ENCODE measurements at regions not wholly inside any gene's neighbourhood (a gene's known extent, or its start where the extent isn't known, plus 50 kb on each side); places are given as distances from the start of the nearest gene placed in this dataset.
"Not testable (repeated sequence)": the region's sequence is repeated elsewhere in the genome, so short reads cannot be mapped to it uniquely, and the experiment has no call there.

DNA sequence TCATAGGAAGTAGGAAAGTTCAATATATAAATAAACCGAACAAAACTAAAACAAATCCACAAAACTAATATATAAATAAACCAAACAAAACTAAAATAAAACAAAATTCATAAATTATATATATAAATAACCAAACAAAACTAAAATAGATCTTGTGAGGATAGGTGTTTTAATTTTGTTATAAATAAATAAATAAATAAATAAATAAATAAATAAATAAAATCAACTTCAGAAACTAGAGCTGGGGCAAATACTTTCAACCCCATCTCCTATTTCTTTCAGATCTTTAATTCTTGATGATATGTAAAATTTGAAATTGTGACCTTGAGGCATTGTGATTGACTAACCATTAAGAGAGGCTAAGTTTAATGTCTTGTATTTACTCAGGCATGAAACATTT, 416.1 kb downstream of the SAMD5 start:
- DNase-seq: no peak

DNA sequence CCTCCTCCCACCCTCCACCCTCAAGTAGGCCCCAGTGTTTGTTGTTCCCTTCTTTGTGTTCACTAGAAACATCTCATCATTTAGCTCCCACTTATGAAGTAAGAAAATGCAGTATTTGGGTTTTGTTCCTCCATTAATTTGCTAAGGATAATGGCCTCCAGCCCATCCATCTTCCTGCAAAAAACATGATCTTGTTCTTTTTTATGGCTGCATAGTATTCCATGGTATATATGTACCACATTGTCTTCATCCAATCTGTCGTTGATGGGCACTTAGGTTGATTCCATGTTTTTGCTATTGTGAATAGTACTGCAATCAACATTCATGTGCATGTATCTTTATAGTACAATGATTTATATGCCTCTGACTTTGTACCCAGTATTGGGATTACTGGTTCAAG, 416.8 kb upstream of the SASH1 start:
- no peak for DNase-seq

DNA sequence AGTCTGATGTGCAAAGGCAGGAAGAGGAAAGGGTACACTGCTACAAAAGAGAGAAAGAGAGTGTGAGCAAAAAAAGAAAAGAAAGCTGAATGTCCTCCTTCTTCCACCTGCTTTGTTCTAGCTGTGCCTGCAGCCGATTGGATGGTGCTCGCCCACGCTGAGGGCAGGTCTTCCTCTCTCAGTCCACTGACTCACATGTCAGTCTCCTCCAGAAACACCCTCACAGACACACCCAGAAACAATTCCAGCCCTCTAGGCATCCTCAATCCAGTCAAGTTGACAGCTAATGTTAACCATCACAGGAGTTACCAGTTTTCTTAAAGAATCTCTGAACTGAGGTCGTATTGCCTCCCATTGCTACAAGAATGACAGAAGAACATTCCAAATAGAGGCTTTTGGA, 411.9 kb upstream of the SASH1 start:
- DNase-seq: no peak

DNA sequence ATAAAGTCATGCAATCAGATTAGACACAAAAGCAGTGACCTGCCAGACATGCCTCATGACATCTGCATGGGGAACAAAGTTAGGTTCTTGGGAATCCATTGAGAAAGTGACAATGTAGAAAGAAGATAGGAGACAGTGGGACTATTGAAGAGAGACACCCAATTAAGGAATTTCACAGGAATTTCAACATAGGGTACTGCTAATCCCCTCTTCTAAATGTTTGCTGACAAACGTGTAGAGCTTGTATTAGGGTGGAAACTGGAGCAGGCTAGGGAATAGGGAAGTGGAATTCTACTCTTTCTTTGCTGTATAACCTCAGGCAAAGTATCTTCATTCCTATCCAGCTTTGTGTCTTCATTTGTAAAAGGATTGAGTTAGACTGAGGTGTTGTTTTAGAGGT, 409.4 kb upstream of the SASH1 start:
- no peak for DNase-seq

DNA sequence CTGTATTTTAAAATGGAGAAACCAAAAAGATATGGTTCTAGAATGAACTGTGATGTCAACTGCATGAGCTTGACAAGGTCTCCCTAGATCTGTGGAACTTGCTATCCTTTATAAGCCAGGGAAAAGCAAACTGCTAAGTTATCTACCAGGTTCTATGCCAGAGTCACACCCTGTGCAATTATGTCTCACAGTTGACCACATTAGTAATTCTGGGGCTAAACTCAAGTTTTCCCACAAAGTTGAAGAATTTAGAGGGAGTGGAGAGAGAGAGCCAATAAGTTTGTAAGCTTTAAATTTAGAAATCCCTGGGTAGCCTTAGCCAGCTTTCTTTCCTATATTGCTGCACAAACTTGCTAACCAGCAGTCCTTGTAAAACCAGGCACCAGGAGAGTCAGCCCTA, 407.0 kb upstream of the SASH1 start:
- DNase-seq: no peak

DNA sequence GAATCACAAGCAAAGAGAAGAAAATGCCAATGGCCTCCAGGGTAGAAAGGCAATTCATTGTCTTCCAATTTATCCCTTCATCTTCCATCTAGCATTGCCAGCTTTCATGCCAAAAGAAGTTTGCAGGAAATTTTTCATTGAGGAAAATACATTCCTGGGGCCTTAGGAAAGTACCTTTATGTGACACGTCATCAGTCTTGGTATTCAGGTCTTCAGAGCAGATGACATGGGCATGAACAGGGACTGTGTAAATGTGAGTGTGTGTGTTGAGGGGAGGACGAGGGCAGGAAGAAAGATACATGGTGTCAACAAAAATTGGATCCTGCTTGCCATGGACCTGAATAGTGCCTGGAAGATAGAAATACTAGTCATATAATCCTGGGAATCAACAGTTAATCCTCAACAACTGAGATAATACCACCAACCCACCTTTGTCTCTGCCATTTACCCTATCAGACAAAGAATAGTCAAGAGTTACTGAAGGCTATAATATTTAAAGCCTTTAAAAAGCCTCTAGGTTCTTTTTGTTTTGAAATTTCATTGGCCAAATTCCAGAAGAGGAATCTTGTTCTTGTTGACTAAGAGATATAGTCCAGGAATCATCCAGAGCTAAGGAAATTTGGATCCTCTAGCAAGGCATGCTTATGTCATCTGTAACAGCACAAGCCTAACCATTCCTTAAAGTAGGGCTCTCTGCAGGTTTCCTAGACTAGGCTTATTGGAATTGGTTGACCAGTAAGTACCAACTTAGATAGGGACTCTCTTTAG, 405.8 kb upstream of the SASH1 start:
- no peak for DNase-seq

DNA sequence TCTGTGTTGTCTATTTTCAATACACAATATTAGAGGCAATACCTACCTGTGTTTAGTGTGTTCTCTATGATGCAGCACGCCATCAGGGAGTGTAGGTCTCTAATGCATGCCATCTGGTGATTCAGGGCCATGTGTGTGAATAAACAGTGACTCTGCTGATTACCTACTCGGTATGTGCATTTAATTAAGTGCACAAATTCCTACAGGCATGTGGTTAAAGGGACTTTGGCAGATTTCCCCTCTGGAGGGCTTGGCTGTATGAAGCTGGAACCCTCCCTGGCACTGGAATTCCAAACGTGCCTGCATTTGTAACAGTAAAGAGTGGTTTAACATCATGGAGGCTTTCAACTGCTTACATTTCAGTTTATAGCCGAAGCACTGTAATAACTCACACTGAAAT, 401.5 kb upstream of the SASH1 start:
- no peak for DNase-seq

DNA sequence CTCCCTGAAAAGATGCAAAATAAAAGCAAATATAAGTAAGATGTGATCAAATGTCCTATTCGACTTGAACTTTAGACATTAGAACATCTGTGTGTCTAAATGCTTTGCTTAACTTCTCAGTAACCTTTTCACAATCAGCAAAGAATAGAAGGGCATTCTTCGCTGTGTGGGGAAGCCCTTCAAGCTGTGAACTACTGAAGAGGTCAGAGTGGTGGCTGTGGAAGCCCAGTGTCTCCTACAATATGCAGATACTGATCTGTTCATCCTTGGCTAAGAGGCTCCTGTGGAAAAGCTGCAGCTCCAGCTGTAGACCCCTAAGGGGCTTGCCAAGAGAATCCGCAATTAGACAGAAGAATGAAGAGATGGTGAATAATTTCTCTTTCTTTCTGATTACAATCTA, 400.3 kb upstream of the SASH1 start:
- no peak for DNase-seq

DNA sequence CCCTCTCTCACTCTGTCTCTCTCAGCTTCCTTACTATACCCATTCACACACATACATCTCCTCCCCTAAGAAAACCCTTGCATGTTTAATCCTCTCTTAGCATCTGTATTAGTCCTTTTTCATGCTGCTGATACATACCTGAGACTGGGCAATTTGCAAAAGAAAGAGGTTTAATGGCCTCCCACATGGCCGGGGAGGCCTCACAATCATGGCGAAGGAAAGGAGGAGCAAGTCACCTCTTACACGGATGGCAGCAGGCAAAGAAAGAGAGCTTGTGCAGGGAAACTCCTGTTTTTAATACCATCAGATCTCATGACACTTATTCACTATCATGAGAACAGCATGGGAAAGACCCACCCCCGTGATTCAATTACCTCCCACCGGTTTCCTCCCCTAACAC, 398.5 kb upstream of the SASH1 start:
- no peak for DNase-seq

DNA sequence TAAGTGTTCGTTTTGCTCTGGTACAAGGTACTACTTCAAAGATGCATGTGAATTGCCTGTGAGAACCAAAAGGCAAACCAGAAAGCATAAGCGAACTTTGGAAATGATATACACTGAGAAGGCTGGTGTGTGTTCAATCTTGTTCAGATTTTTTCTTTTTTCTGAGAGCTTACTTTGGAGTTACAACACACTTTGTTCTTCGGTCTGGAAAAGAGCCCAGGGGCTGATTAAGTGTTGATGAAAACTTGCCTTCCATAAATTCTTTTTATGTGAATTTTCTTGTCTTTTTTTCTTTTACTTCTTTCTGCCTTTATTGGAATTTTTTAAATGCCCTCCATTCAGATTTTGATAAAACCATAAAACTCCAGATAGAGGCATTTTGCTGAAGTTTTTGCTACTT, 395.1 kb upstream of the SASH1 start:
- no peak for DNase-seq

DNA sequence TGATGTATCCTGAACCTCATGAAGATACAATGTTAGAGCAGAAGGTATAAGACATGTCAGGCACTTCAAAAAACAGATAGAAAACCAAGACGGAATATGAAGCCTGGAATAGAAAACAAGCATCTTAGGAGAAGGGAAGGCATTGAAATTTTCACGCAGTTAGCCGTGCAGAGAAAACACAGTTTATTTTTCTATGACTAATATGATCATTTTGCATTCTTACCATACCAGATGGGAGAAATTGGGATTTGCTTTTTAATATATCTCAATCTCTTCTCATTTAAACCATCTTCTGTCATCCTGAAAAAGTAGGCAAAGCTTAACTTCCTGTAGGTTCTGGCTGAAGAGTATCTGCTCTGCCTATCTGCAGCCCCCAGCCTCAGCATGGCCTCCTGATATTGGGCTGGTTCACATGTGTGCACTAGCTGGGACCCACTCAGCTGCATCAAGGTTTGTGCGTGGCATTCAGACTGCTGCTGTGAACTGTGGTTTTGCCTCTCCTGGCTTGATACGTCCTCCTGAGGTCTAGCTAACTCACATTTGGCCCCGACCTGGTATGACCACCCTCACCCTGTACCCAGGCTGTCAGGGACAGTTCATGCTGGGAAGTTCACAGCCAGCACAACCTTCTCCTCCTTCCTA, 392.5 kb upstream of the SASH1 start:
- DNase-seq: no peak

DNA sequence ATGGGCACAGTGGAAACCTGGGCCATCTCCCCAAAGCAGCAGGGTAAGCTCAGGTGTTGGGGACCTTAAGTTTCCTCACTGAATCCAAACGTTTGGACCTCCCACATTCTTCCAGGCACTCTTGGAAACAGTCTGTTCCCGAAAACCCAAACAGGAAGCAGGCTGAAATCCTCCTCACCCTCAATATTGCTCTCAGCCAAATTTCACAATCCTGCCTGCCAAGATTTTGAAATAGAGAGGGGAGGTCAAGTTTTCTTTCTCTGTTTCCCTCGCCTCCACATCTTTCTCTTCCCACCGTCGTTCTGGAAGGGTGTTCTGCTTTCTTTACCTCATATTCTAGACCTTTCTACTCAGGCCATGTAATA, 392.0 kb upstream of the SASH1 start:
- no peak for DNase-seq

DNA sequence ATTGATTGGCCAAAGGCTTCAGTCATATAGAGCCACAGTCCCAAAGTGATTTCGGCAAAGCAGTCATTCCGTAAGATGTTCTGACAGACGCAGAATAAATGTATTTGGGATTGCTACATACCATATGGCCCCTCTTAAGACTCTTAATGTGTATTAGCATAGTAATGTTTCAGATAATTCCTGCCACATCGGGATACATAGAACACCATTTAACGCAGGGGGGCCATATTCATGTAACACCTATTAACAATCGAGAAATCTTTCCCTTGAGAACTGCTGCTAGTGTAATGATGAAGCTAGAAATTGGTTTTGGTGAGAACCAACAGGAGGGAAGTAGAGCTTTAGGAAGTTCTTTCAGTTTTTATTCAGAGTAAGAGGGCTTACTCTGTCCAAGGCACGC, 390.9 kb upstream of the SASH1 start:
- no peak for DNase-seq

DNA sequence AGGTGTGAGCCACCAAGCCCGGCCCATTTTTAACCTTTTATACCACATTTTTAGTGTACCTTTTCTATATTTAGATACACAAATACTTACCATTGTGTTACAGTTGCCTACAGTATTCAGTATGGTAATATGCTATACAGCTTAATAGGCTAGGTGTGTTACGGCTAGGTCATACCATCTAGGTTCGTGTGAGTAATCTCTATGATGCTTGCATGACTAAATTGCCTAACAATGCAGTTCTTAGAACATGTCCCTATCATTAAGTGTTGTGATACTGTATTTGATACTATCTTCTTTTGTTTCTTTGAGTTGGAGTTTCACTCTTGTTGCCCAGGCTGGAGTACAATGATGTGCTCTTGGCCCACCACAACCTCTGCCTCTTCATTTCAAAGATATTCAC, 387.7 kb upstream of the SASH1 start:
- DNase-seq: no peak

DNA sequence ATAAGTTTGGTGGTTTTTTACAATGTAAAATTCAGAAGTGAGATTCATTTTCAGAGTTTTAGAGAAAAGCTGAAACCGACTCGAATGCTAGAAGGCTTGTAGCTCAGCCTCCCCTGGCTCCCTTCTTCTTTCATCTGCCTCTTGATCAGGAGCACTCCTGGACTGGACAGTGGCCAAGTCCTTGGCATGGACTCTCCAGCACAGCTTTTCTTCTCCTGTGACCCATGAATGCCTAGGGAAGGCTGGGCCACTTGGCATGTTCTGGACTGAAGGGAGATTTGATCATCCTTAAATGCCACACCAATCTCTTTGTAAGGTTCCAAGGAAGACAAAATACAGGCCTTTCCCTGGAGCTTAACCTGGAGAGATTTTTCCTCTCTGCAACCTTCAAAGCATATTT, 384.0 kb upstream of the SASH1 start:
- no peak for DNase-seq

DNA sequence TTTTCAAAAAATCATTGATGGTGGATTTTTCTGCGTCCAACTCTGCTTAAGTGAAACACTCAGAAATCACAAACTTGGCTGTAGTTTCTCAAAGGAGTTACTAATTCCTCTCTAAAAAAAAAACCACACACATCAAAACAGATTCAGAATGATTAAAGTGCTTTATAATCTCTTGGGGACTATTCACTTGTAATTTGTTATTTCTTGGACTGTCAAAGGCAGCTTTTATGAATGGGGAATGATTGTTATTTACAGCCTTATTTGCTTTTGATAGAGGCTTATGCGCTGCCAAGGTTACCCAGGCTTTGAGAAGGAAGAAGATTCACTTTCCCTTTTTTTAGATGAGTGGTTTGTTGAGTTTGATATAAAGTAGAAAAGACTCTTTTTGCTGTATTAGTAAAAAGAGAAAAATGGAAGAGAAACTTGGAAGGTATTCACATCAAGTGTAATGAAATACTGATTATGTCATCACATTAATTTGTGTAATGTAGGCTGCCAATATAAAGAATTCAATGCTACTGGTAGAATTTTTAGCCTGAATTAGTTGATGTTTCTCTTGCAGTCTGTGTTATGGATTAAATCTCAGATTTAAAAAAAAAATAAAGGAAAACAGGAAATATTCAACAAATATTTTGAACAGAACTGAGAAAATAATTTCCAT, 381.0 kb upstream of the SASH1 start:
- no peak for DNase-seq

DNA sequence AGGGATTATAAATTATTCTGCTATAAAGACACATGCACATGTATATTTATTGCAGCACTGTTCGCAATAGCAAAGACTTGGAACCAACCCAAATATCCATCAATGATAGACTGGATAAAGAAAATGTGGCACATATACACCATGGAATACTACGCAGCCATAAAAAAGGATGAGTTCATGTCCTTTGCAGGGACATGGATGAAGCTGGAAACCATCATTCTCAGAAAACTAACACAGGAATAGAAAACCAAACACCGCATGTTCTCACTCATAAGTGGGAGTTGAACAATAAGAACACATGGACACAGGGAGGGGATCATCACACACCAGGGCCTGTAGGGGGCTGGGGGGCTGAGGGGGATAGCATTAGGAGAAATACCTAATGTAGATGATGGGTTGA, 377.2 kb upstream of the SASH1 start:
- DNase-seq: not testable (repeated sequence)

DNA sequence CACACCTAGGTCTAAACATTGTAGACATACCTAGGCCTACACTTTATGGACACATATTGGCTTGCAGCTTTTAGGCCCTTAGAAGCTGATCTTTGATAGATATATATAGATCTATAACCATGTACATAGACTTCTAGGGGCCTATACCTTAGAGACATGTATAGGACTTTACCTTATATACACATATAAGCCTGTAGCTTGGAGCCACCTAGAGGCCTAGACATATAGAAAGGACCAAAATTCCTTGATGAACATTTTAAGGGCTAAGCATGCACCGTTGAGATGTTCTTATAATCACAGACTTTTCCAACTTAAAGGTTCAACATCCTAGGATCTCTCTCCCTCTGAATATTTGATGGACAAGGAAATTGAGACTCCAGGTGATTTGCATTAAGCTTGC, 371.7 kb upstream of the SASH1 start:
- no peak for DNase-seq

DNA sequence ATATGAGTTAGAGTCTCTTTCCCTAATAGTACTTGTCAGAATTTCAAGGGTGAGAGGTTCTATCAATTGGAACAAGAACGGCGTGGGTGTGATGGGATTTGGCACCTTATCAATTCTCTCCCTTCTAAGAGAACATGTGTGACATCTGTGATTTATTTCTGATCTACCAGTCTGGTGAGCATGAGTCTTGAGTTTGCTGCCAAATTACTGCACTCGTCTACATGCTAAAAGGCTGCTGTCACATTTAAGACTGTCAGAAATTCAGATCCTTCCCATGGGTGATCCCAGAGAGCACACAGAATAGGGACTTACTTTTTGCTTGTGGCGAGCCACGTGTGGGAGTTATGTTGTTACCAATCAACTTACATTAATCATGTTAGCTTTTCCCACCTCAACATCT, 370.2 kb upstream of the SASH1 start:
- DNase-seq: no peak

DNA sequence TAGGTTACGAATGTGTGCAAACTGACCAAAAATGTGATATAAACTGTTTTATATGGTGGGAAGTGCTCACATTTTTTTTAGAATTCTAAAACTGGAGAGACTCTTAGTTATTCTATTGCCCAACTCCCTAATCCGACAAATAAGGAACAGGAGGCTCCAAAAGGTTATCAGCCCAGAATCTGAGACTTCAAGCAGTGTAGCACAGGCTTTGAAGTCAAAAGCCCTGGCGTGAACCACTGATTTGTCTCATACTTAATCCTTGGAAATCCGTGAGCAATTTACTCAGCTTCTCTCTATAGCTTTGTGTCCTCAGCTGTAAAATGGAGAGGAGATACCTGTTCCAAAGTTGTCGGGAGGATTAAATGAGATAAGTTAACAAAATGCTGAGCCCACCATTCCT, 368.8 kb upstream of the SASH1 start:
- no peak for DNase-seq

DNA sequence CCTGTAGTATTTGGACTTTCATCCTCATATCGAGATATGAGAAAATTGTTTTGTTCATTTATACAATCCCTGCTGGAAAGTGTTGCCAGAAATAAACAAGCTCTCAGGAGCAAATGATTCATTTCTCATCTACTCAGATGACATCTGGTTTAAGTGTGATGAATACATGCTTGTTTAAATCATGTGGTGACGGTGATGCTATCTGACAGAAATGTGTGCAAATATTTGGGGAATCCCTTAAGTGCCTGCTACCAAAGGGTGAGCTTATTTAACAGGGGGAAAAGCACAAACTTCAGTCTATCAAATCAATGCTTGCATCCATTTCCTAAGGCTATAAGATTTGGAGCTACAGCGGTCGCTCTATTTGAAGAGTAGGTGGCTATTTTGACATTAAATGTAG, 368.3 kb upstream of the SASH1 start:
- no peak for DNase-seq

DNA sequence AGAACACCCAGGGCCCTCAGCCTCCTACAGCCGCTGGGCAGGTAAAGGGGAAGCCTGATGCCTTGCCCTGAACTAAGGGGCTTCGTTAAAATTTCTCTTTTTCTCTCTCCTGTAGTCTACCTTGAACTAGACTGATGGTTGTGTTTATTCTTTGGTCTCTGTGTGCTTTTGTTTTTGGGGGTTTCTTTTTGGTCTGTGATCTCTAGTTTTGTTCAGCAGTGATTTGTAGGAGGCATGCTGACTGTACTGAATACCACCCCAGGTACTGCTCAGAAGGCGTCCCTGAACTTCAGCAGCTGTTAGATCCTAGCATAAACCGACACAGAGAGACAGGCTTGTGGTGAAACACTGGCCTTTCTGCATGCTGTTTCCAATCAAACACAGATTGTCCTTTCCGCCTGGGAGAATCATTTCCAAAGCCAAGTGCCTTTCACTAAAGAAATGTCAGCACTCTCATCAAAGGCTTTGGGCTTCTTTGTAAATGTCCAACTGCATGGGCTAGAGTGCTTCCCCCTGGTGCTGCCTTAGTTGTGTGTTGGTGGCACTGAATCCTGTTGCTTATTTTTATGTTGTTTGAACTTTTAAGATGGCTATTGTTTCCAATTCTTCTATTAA, 364.7 kb upstream of the SASH1 start:
- no peak for DNase-seq

DNA sequence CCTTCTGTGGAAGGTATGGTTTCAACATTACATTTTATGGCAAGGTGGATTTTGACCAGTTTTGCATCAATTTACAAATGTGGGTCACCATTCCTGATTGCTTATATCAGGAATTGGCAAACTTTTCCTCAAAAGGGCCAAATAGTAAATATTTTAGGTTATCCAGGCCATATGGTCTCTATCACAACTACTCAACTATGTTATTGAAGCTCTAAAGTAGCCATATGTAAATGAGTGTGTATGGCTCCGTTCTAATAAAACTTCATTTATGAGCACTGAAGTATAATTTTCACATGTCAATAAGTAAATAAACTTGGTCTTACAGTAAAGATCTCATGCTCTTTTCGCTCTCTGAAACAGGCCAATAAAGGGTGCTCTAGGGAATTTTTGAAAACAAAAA, 362.7 kb upstream of the SASH1 start:
- DNase-seq: no peak

Data from suppressor macrophage (primary cell).